Endodermal cell (in vitro differentiated cells): ENCODE measurements at regions not wholly inside any gene's neighbourhood (a gene's known extent, or its start where the extent isn't known, plus 50 kb on each side); places are given as distances from the start of the nearest gene placed in this dataset.

Source experiments
- DNase-seq: peaks from one replicate; pipeline ENCODE4 v3.0.0-alpha.2; 2017
- H3K27ac ChIP-seq: 2 replicates; pipeline ENCODE4 v1.5.1; 2013; ENCODE audit warnings: mild to moderate bottlenecking, low read depth, low read length, moderate library complexity
- H3K27me3 ChIP-seq: 2 replicates; pipeline ENCODE4 v1.6.1; 2013; ENCODE audit warnings: mild to moderate bottlenecking, low read length, moderate library complexity; ENCODE audit not compliant: insufficient read depth, control insufficient read depth, poor library complexity, severe bottlenecking
- H3K36me3 ChIP-seq: 2 replicates; pipeline ENCODE4 v1.7.0; 2013; ENCODE audit warnings: mild to moderate bottlenecking, low read length, moderate library complexity; ENCODE audit not compliant: control insufficient read depth, insufficient read depth
- H3K4me1 ChIP-seq: one replicate; pipeline ENCODE4 v1.7.0; 2013; ENCODE audit warnings: low read length; ENCODE audit not compliant: control insufficient read depth, insufficient read depth
- H3K4me3 ChIP-seq: 2 replicates; pipeline ENCODE4 v1.5.1; 2013; ENCODE audit warnings: mild to moderate bottlenecking, low read length, moderate library complexity
- H3K9ac ChIP-seq: 2 replicates; pipeline ENCODE4 v1.6.1; 2013; ENCODE audit warnings: mild to moderate bottlenecking, low read length, moderate library complexity; ENCODE audit not compliant: poor library complexity, severe bottlenecking; ENCODE audit errors: extremely low read depth
- H3K9me3 ChIP-seq: 2 replicates; pipeline ENCODE4 v1.6.1; 2013; ENCODE audit warnings: mild to moderate bottlenecking, low read length, moderate library complexity; ENCODE audit not compliant: control insufficient read depth
- H3K27ac Mint-ChIP-seq: 2 replicates; pipeline ENCODE4 v1.8.0; 2020; ENCODE audit warnings: mixed read lengths
- H3K27me3 Mint-ChIP-seq: 2 replicates; pipeline ENCODE4 v1.8.0; 2021; ENCODE audit warnings: mild to moderate bottlenecking, mixed read lengths; ENCODE audit not compliant: insufficient read depth
- H3K36me3 Mint-ChIP-seq: 2 replicates; pipeline ENCODE4 v1.8.0; 2020; ENCODE audit warnings: low read depth, mixed read lengths
- H3K4me1 Mint-ChIP-seq: 2 replicates; pipeline ENCODE4 v1.8.0; 2020; ENCODE audit warnings: mixed read lengths
- H3K4me3 Mint-ChIP-seq: 2 replicates; pipeline ENCODE4 v1.8.0; 2020; ENCODE audit warnings: mild to moderate bottlenecking, moderate library complexity, mixed read lengths
- H3K9me3 Mint-ChIP-seq: 2 replicates; pipeline ENCODE4 v1.8.0; 2020; ENCODE audit warnings: mild to moderate bottlenecking, mixed read lengths
- CTCF ChIP-seq: fragments of 200-600 bp; sonication (generic); conservative IDR thresholded peaks from 2 replicates; pipeline ENCODE4 v1.5.0; 2021; ENCODE audit warnings: antibody characterized with exemption, mild to moderate bottlenecking
- WGBS, 2 experiments: methylation state at CpG; one replicate each; pipeline versions ENCODE4 v1.1.5 to v1.1.7; 2013; ENCODE audit warnings: missing lambda C conversion rate in 2 of 2, mixed read lengths in 1 of 2; ENCODE audit not compliant: insufficient coverage in 1 of 2, insufficient read length in 1 of 2; 5-methylcytosine and 5-hydroxymethylcytosine counted together

GRCh38 chr7:25835197-25835596, 316.8 kb upstream of the NFE2L3 start:
- Histone ChIP-seq H3K9ac (no peak overlapping the region), H3K27ac (no peak overlapping the region), H3K4me3 (no peak overlapping the region), H3K36me3 (no peaks in the 10 kb centered on the region), H3K27me3 (no peaks in the 10 kb centered on the region), H3K9me3 (no peaks in the 10 kb centered on the region), H3K4me1 (peaks cover 7% of the 10 kb centered on the region)
- Mint-ChIP-seq H3K4me1 (peaks cover 18% of the 10 kb centered on the region), H3K27me3 (no peaks in the 10 kb centered on the region), H3K9me3 (no peaks in the 10 kb centered on the region), H3K4me3 (no peak overlapping the region), H3K27ac (no peak overlapping the region), H3K36me3 (no peaks in the 10 kb centered on the region)
- no peak for TF ChIP-seq CTCF
- DNase-seq, result no peak
- 86 to 94% methylated on average over 2 to 4 of the region's 5 CpGs for WGBS, 2 experiments

- H3K4me1 Mint-ChIP-seq, result no peaks in the 10 kb centered on the region
- no peaks in the 10 kb centered on the region for H3K27me3 Mint-ChIP-seq
- H3K4me3 ChIP-seq, result no peak overlapping the region
- H3K36me3 ChIP-seq, result no peaks in the 10 kb centered on the region
- WGBS, 2 experiments, result 56 to 87% methylated on average over 1 to 2 of the region's 2 CpGs
- peak; percentile 73 for TF ChIP-seq CTCF
- H3K9me3 Mint-ChIP-seq, result no peaks in the 10 kb centered on the region
- no peaks in the 10 kb centered on the region for H3K9me3 ChIP-seq
- no peak overlapping the region for H3K4me3 Mint-ChIP-seq
- no peak for DNase-seq
- no peak overlapping the region for H3K9ac ChIP-seq
- no peaks in the 10 kb centered on the region for H3K36me3 Mint-ChIP-seq
- no peaks in the 10 kb centered on the region for H3K27me3 ChIP-seq
- no peak overlapping the region for H3K27ac Mint-ChIP-seq
- no peaks in the 10 kb centered on the region for H3K4me1 ChIP-seq
- no peak overlapping the region for H3K27ac ChIP-seq
Observed at GRCh38 chr7:25839084-25839769, 312.8 kb upstream of the NFE2L3 start.

- WGBS, 2 experiments, result 94 to 100% methylated on average over 1 to 5 of the region's 5 CpGs
- no peaks in the 10 kb centered on the region for H3K27me3 Mint-ChIP-seq
- H3K4me3 ChIP-seq, result no peak overlapping the region
- H3K9me3 Mint-ChIP-seq, result no peaks in the 10 kb centered on the region
- no peaks in the 10 kb centered on the region for H3K4me1 Mint-ChIP-seq
- no peak overlapping the region for H3K9ac ChIP-seq
- TF ChIP-seq CTCF, result no peak
- no peaks in the 10 kb centered on the region for H3K9me3 ChIP-seq
- H3K36me3 ChIP-seq, result no peaks in the 10 kb centered on the region
- no peaks in the 10 kb centered on the region for H3K4me1 ChIP-seq
- no peaks in the 10 kb centered on the region for H3K27me3 ChIP-seq
- no peak overlapping the region for H3K27ac Mint-ChIP-seq
- no peaks in the 10 kb centered on the region for H3K36me3 Mint-ChIP-seq
- DNase-seq, result no peak
- H3K27ac ChIP-seq, result no peak overlapping the region
- no peak overlapping the region for H3K4me3 Mint-ChIP-seq
Observed at GRCh38 chr7:25840209-25840792, 311.7 kb upstream of the NFE2L3 start.
